ENCODE measurements at regions not wholly inside any gene's neighbourhood (a gene's known extent, or its start where the extent isn't known, plus 50 kb on each side); places are given as distances from the start of the nearest gene placed in this dataset.
"Not testable (repeated sequence)": the region's sequence is repeated elsewhere in the genome, so short reads cannot be mapped to it uniquely, and the experiment has no call there.

GRCh38 chr16:82293671-82294070 is 123.6 kb upstream of the MPHOSPH6 start:
- TF ChIP-seq CTCF (IDR thresholded peaks at IDR 0.05; ENCODE audit: low read depth, low read length): no peak
- DNase-seq (ENCODE audit: extremely low read depth, low read depth): no peak

- TF ChIP-seq CTCF (IDR thresholded peaks at IDR 0.05; ENCODE audit: low read depth, low read length): no peak
- no peak for DNase-seq (ENCODE audit: extremely low read depth, low read depth)
Measured at GRCh38 chr16:82287937-82288336, 117.9 kb upstream of the MPHOSPH6 start.

GRCh38 chr16:82282662-82283061 is 112.6 kb upstream of the MPHOSPH6 start:
- no peak for TF ChIP-seq CTCF (IDR thresholded peaks at IDR 0.05; ENCODE audit: low read depth, low read length)
- no peak for DNase-seq (ENCODE audit: extremely low read depth, low read depth)

- no peak for TF ChIP-seq CTCF (IDR thresholded peaks at IDR 0.05; ENCODE audit: low read depth, low read length)
Measured at GRCh38 chr16:82281544-82281943, 111.5 kb upstream of the MPHOSPH6 start.

GRCh38 chr16:82280867-82281266 is 110.8 kb upstream of the MPHOSPH6 start:
- DNase-seq (ENCODE audit: extremely low read depth, low read depth): no peak
- TF ChIP-seq CTCF (IDR thresholded peaks at IDR 0.05; ENCODE audit: low read depth, low read length): no peak

More at GRCh38 chr16:82281544-82281943, 111.5 kb upstream of the MPHOSPH6 start:
- no peak for DNase-seq (ENCODE audit: extremely low read depth, low read depth)

GRCh38 chr16:82275349-82275748 is 105.3 kb upstream of the MPHOSPH6 start:
- DNase-seq (ENCODE audit: extremely low read depth, low read depth): not testable (repeated sequence)

GRCh38 chr16:82271636-82272035 is 101.6 kb upstream of the MPHOSPH6 start:
- TF ChIP-seq CTCF (IDR thresholded peaks at IDR 0.05; ENCODE audit: low read depth, low read length): no peak
- no peak for DNase-seq (ENCODE audit: extremely low read depth, low read depth)

GRCh38 chr16:82267675-82268074 is 97.7 kb upstream of the MPHOSPH6 start:
- not testable (repeated sequence) for DNase-seq (ENCODE audit: extremely low read depth, low read depth)

GRCh38 chr16:82265809-82266208 is 95.8 kb upstream of the MPHOSPH6 start:
- DNase-seq (ENCODE audit: extremely low read depth, low read depth): no peak
- TF ChIP-seq CTCF (IDR thresholded peaks at IDR 0.05; ENCODE audit: low read depth, low read length): no peak
